Neural progenitor cell (in vitro differentiated cells): ENCODE measurements at regions not wholly inside any gene's neighbourhood (a gene's known extent, or its start where the extent isn't known, plus 50 kb on each side); places are given as distances from the start of the nearest gene placed in this dataset.

Experiments
- DNase-seq: peaks from one replicate; pipeline ENCODE4 v3.0.0-alpha.2; 2016; ENCODE audit warnings: low spot score
- H2AFZ ChIP-seq: fragments of 200-600 bp; sonication (generic); replicated peaks from 2 replicates; pipeline ENCODE4 v1.6.1; 2016; ENCODE audit warnings: antibody characterized with exemption
- H3F3A ChIP-seq: fragments of 200-600 bp; sonication (generic); 2 replicates; pipeline ENCODE4 v1.6.1; 2016; ENCODE audit warnings: antibody characterized with exemption, low read depth
- H3K27ac ChIP-seq: fragments of 200-600 bp; sonication (generic); 2 replicates; pipeline ENCODE4 v1.5.1; 2016; ENCODE audit warnings: mild to moderate bottlenecking
- H3K27me3 ChIP-seq: fragments of 200-600 bp; sonication (generic); 2 replicates; pipeline ENCODE4 v1.6.1; 2016; ENCODE audit warnings: mild to moderate bottlenecking, moderate library complexity
- H3K36me3 ChIP-seq: fragments of 200-600 bp; sonication (generic); 2 replicates; pipeline ENCODE4 v1.5.1; 2016
- H3K4me1 ChIP-seq: fragments of 200-600 bp; sonication (generic); 2 replicates; pipeline ENCODE4 v1.6.1; 2016; ENCODE audit warnings: mixed run types
- H3K4me2 ChIP-seq: fragments of 200-600 bp; sonication (generic); 2 replicates; pipeline ENCODE4 v1.6.1; 2016
- H3K4me3 ChIP-seq: fragments of 200-600 bp; sonication (generic); 2 replicates; pipeline ENCODE4 v1.5.1; 2016
- H3K79me2 ChIP-seq: fragments of 200-600 bp; sonication (generic); 2 replicates; pipeline ENCODE4 v1.6.1; 2016; ENCODE audit warnings: low read depth
- H3K9ac ChIP-seq: fragments of 200-600 bp; sonication (generic); 2 replicates; pipeline ENCODE4 v1.6.1; 2016
- H3K9me3 ChIP-seq: fragments of 200-600 bp; sonication (generic); 2 replicates; pipeline ENCODE4 v1.5.1; 2016; ENCODE audit warnings: low read depth
- H4K20me1 ChIP-seq: fragments of 200-600 bp; sonication (generic); 2 replicates; pipeline ENCODE4 v1.6.1; 2016; ENCODE audit warnings: low read depth
- H3K27ac Mint-ChIP-seq: 3 replicates; pipeline ENCODE4 v1.8.0; 2021; ENCODE audit warnings: mixed read lengths
- H3K27me3 Mint-ChIP-seq: 2 replicates; pipeline ENCODE4 v1.8.0; 2022; ENCODE audit warnings: low read depth, mild to moderate bottlenecking, inconsistent platforms, moderate library complexity, mixed read lengths; ENCODE audit not compliant: insufficient read depth
- H3K36me3 Mint-ChIP-seq: 3 replicates; pipeline ENCODE4 v1.8.0; 2021; ENCODE audit warnings: mixed read lengths
- H3K4me1 Mint-ChIP-seq: 3 replicates; pipeline ENCODE4 v1.8.0; 2021; ENCODE audit warnings: mixed read lengths
- H3K4me3 Mint-ChIP-seq: 3 replicates; pipeline ENCODE4 v1.8.0; 2021; ENCODE audit warnings: mild to moderate bottlenecking, moderate library complexity, mixed read lengths
- H3K9me3 Mint-ChIP-seq: 3 replicates; pipeline ENCODE4 v1.8.0; 2020; ENCODE audit warnings: mixed read lengths
- EZH2 ChIP-seq: fragments of 200-600 bp; sonication (generic); IDR thresholded peaks from 2 replicates; pipeline ENCODE4 v1.6.1; 2017; ENCODE audit warnings: antibody characterized with exemption, mild to moderate bottlenecking, moderate library complexity
- EZH2phosphoT487 ChIP-seq: fragments of 200-600 bp; sonication (generic); IDR thresholded peaks from 2 replicates; pipeline ENCODE4 v1.6.1; 2017; ENCODE audit warnings: antibody characterized with exemption
- TF ChIP-seq, protein P1 (sequence below): fragments of 200-600 bp; sonication (generic); IDR thresholded peaks from 2 replicates; pipeline ENCODE4 v1.5.1; 2017; ENCODE audit warnings: antibody characterized with exemption, mild to moderate bottlenecking

DNA sequence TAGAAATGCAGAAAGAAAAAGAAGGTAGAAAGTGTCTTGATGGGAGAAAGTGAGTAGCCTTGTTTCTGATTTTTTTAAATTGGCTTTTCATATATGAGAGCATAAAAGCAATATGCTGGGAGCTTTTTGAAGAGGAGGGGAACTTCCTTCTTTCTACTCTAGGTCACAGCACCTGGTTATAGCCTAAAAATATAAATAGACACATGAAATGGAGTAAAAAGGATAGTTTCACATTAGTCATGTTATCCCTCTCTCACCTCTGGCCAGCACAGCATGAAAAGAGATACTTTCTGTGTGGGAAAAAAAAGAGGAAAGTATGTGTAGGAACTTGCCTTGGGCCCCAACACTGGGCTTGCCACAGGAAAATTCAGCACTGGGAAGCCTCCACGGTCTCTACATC, 292.2 kb upstream of the ZWINT start:
- Mint-ChIP-seq H3K9me3 (peaks cover 11% of the 10 kb centered on the region), H3K4me3 (no peak overlapping the region), H3K4me1 (no peaks in the 10 kb centered on the region), H3K27ac (no peak overlapping the region), H3K27me3 (peaks cover 2% of the 10 kb centered on the region), H3K36me3 (no peaks in the 10 kb centered on the region)
- Histone ChIP-seq H3K9me3 (no peaks in the 10 kb centered on the region), H3K4me1 (no peaks in the 10 kb centered on the region), H3K4me2 (no peak overlapping the region), H3K79me2 (no peaks in the 10 kb centered on the region), H3K27me3 (no peaks in the 10 kb centered on the region), H4K20me1 (no peaks in the 10 kb centered on the region), H3K9ac (no peak overlapping the region), H3K36me3 (no peaks in the 10 kb centered on the region), H3K4me3 (no peak overlapping the region), H3K27ac (no peak overlapping the region), H2AFZ (no peak overlapping the region), H3F3A (no peaks in the 10 kb centered on the region)
- DNase-seq = no peak
- TF ChIP-seq, protein P1, sequence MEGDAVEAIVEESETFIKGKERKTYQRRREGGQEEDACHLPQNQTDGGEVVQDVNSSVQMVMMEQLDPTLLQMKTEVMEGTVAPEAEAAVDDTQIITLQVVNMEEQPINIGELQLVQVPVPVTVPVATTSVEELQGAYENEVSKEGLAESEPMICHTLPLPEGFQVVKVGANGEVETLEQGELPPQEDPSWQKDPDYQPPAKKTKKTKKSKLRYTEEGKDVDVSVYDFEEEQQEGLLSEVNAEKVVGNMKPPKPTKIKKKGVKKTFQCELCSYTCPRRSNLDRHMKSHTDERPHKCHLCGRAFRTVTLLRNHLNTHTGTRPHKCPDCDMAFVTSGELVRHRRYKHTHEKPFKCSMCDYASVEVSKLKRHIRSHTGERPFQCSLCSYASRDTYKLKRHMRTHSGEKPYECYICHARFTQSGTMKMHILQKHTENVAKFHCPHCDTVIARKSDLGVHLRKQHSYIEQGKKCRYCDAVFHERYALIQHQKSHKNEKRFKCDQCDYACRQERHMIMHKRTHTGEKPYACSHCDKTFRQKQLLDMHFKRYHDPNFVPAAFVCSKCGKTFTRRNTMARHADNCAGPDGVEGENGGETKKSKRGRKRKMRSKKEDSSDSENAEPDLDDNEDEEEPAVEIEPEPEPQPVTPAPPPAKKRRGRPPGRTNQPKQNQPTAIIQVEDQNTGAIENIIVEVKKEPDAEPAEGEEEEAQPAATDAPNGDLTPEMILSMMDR = no peak
- TF ChIP-seq EZH2 (no peak), EZH2phosphoT487 (no peak)

DNA sequence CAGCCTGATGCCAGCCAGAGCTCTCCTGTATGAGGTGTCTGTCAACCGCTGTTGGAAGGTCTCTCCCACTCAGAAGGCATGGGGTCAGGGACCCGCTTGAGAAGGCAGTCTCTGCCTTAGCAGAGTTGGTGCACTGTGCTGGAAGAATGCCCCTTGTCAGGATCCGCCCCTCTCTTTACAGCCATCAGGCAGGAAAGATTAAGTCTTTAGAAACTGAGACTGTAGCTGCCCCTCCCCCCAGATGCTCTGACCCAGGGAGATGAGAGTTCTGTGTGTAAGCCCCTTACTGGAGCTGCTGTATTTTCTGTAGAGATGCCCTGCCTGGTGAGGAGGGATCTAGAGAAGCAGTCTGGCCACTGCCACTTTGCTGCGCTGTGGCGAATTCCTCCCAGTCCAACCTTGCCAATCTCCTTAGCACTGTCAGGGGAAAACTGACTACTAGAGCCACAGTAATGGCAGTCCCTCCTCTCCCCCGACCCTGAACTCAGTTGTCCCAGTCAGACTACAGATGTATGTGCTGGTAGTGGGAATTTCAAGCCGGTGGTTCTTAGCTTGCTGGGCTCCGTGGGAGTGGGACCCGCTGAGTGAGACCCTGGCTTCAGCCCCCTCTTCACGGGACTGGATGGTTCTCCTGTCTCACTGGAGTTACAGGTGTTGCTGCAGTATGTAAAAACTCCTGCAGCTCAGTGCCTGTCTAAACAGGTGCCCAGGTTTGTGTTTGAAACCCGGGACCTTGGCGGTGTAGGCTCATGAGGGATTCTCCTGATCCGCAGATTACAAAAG, 285.5 kb upstream of the ZWINT start:
- Mint-ChIP-seq H3K9me3 (peaks cover 2% of the 10 kb centered on the region), H3K4me1 (peaks cover 8% of the 10 kb centered on the region), H3K27ac (no peak overlapping the region), H3K36me3 (no peaks in the 10 kb centered on the region), H3K4me3 (no peak overlapping the region), H3K27me3 (peaks cover 3% of the 10 kb centered on the region)
- H3F3A ChIP-seq = no peaks in the 10 kb centered on the region
- H3K36me3 ChIP-seq = no peaks in the 10 kb centered on the region
- H3K9ac ChIP-seq = no peak overlapping the region
- DNase-seq = peak; percentile 79
- H4K20me1 ChIP-seq = no peaks in the 10 kb centered on the region
- no peaks in the 10 kb centered on the region for H3K79me2 ChIP-seq
- H3K27me3 ChIP-seq = no peaks in the 10 kb centered on the region
- no peak overlapping the region for H3K4me3 ChIP-seq
- peak overlapping the region; percentile 21 for H3K4me2 ChIP-seq
- no peaks in the 10 kb centered on the region for H3K9me3 ChIP-seq
- TF ChIP-seq EZH2phosphoT487 = no peak
- no peak for TF ChIP-seq EZH2
- TF ChIP-seq, protein P1 = no peak
- peaks cover 12% of the 10 kb centered on the region for H3K4me1 ChIP-seq
- peak overlapping the region; percentile 57 for H2AFZ ChIP-seq
- H3K27ac ChIP-seq = no peak overlapping the region

DNA sequence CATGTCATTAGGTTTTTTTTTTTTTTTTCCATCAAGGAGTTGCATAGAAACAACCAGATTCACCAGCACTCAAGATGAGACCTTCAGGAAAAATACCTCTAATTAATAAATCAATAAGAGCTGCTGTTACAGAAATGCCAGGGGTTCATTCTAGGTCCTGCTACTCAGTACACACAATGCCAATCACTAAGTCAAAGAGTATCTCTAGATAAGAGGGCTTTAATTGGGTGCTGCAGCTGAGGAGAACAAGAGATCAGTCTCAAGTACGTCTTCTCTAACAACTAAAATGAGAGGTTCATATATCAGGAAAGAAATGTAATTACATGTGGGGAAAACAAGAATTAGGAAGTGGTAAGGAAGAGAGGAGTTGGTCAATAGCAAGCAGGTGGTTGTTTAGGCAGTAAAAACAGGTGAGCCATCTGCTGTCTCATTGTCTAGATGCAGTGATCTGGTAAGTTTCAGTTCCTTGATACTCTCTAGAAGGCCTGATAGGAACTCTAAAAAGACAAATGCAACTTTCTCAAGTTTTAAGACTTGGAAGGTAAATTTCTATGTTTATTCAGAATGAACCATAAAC, 272.9 kb upstream of the ZWINT start:
- no peak overlapping the region for H3K4me2 ChIP-seq
- H3K27me3 Mint-ChIP-seq = no peaks in the 10 kb centered on the region
- H3K27me3 ChIP-seq = no peaks in the 10 kb centered on the region
- H3K4me3 ChIP-seq = no peak overlapping the region
- H3K36me3 ChIP-seq = no peaks in the 10 kb centered on the region
- TF ChIP-seq EZH2phosphoT487 (no peak), EZH2 (no peak)
- TF ChIP-seq, protein P1 = no peak
- no peaks in the 10 kb centered on the region for H3K79me2 ChIP-seq
- H3K36me3 Mint-ChIP-seq = no peaks in the 10 kb centered on the region
- H3K9me3 ChIP-seq = no peaks in the 10 kb centered on the region
- no peaks in the 10 kb centered on the region for H3K4me1 Mint-ChIP-seq
- H2AFZ ChIP-seq = no peak overlapping the region
- no peak for DNase-seq
- H3F3A ChIP-seq = no peaks in the 10 kb centered on the region
- no peak overlapping the region for H3K4me3 Mint-ChIP-seq
- peaks cover 12% of the 10 kb centered on the region for H3K9me3 Mint-ChIP-seq
- H3K4me1 ChIP-seq = no peaks in the 10 kb centered on the region
- H3K27ac Mint-ChIP-seq = no peak overlapping the region
- H3K27ac ChIP-seq = no peak overlapping the region
- H4K20me1 ChIP-seq = no peaks in the 10 kb centered on the region
- H3K9ac ChIP-seq = no peak overlapping the region
